Hippocampal formation (tissue), 2 donors: ENCODE measurements at regions not wholly inside any gene's neighbourhood (a gene's known extent, or its start where the extent isn't known, plus 50 kb on each side); places are given as distances from the start of the nearest gene placed in this dataset.
"Not testable (repeated sequence)": the region's sequence is repeated elsewhere in the genome, so short reads cannot be mapped to it uniquely, and the experiment has no call there.

ENCODE experiments used
- DNase-seq, 2 donors: peaks; one replicate each; lab custom pipeline; 2025; lab: John Stamatoyannopoulos, UW

GRCh38 chr21:31531967-31532366 is 127.5 kb upstream of the SOD1 start:
- DNase-seq: no peak

- DNase-seq: no peak
Observed at GRCh38 chr21:31530897-31531705, 128.4 kb upstream of the SOD1 start.

- DNase-seq: no peak
Observed at GRCh38 chr21:31530364-31530763, 129.1 kb upstream of the SOD1 start.

- no peak for DNase-seq
Observed at GRCh38 chr21:31529406-31529805, 130.1 kb upstream of the SOD1 start.

GRCh38 chr21:31526040-31526439 is 133.5 kb upstream of the SOD1 start:
- DNase-seq: no peak

GRCh38 chr21:31524140-31524539 is 135.4 kb upstream of the SOD1 start:
- DNase-seq: no peak

GRCh38 chr21:31521515-31521914 is 138.0 kb upstream of the SOD1 start:
- DNase-seq: no peak

- DNase-seq: no peak
Observed at GRCh38 chr21:31520561-31521098, 138.9 kb upstream of the SOD1 start.

- no peak for DNase-seq
Observed at GRCh38 chr21:31518580-31518979, 140.9 kb upstream of the SOD1 start.

GRCh38 chr21:31517664-31518414 is 141.7 kb upstream of the SOD1 start:
- DNase-seq: no peak

- DNase-seq: no peak
Observed at GRCh38 chr21:31515253-31515652, 144.2 kb upstream of the SOD1 start.

GRCh38 chr21:31514598-31514997 is 144.9 kb upstream of the SOD1 start:
- peak; percentile 82 to 88 for DNase-seq

GRCh38 chr21:31513541-31513940 is 146.0 kb upstream of the SOD1 start:
- DNase-seq: not testable (repeated sequence)

GRCh38 chr21:31511999-31512398 is 147.5 kb upstream of the SOD1 start:
- DNase-seq: not testable (repeated sequence)

- no peak for DNase-seq
Observed at GRCh38 chr21:31511258-31511657, 148.2 kb upstream of the SOD1 start.

GRCh38 chr21:31509194-31510017 is 150.1 kb upstream of the SOD1 start:
- DNase-seq: no peak

GRCh38 chr21:31505975-31506374 is 153.5 kb upstream of the SOD1 start:
- DNase-seq: no peak

GRCh38 chr21:31503939-31504338 is 155.6 kb upstream of the SOD1 start:
- no peak for DNase-seq

- DNase-seq: no peak
Observed at GRCh38 chr21:31503467-31503866, 156.0 kb upstream of the SOD1 start.

- DNase-seq: no peak
Observed at GRCh38 chr21:31502537-31503143, 156.9 kb upstream of the SOD1 start.

- no peak for DNase-seq
Observed at GRCh38 chr21:31501926-31502325, 157.6 kb upstream of the SOD1 start.

GRCh38 chr21:31500982-31501381 is 156.9 kb upstream of the TIAM1 start:
- no peak for DNase-seq
